HL-60 (cell line): ENCODE measurements at regions not wholly inside any gene's neighbourhood (a gene's known extent, or its start where the extent isn't known, plus 50 kb on each side); places are given as distances from the start of the nearest gene placed in this dataset.

Source experiments
- DNase-seq, 2 experiments: peaks; one replicate each; pipeline ENCODE4 v3.0.0-alpha.2; 2010 to 2020; ENCODE audit warnings: low read depth in 1 of 2, low spot score in 1 of 2
- H3K27ac ChIP-seq: fragments of 250-450 bp; sonication (Bioruptor Pico); replicated peaks from 2 replicates; pipeline ENCODE4 v1.5.1; 2020; ENCODE audit warnings: mild to moderate bottlenecking, moderate library complexity
- H3K27me3 ChIP-seq: fragments of 250-450 bp; sonication (Bioruptor Pico); 2 replicates; pipeline ENCODE4 v1.5.1; 2021; ENCODE audit warnings: mild to moderate bottlenecking, moderate library complexity; ENCODE audit not compliant: insufficient read depth, poor library complexity, severe bottlenecking
- H3K4me3 ChIP-seq: replicated peaks from 2 replicates; pipeline ENCODE4 v1.5.1; 2011; ENCODE audit warnings: mild to moderate bottlenecking, control low read depth, low read length; ENCODE audit not compliant: insufficient read depth
- GABPA ChIP-seq: IDR thresholded peaks from 2 replicates; pipeline ENCODE4 v1.6.1; 2012; ENCODE audit warnings: low read depth
- POLR2AphosphoS5 ChIP-seq: IDR thresholded peaks from 2 replicates; pipeline ENCODE4 v1.6.1; 2012; ENCODE audit warnings: low read depth
- SPI1 ChIP-seq: IDR thresholded peaks from 2 replicates; pipeline ENCODE4 v1.6.1; 2012; ENCODE audit warnings: low read depth, mild to moderate bottlenecking, borderline replicate concordance
- TF ChIP-seq, protein P1 (sequence below): IDR thresholded peaks from 2 replicates; pipeline ENCODE4 v1.6.1; 2012; ENCODE audit warnings: low read depth; ENCODE audit not compliant: insufficient replicate concordance
- TF ChIP-seq, protein P2 (sequence below): IDR thresholded peaks from one replicate; pipeline ENCODE4 v1.5.1; 2011; ENCODE audit warnings: low read length, control low read depth, inconsistent platforms; ENCODE audit not compliant: insufficient read depth

DNA sequence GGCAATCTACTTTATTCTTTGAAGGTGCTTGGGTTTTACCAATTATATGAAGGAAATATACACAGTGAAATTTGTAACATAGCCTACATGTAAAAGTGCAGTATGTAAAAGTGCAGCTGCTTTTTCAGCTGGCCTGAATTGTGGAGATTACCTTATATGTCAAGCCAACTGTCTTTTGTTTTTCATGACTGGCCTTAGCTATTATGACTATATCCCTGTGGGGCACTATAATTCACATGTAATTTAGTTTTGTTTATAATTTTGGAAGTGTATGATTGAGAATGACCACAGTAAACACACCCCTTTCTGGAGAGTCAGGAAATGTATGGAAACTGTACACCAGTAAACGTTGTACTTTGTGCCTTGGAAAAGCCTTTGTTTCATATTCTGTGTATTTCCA lies 435.0 kb upstream of the STXBP6 start:
- TF ChIP-seq SPI1 = no peak
- TF ChIP-seq, protein P1, sequence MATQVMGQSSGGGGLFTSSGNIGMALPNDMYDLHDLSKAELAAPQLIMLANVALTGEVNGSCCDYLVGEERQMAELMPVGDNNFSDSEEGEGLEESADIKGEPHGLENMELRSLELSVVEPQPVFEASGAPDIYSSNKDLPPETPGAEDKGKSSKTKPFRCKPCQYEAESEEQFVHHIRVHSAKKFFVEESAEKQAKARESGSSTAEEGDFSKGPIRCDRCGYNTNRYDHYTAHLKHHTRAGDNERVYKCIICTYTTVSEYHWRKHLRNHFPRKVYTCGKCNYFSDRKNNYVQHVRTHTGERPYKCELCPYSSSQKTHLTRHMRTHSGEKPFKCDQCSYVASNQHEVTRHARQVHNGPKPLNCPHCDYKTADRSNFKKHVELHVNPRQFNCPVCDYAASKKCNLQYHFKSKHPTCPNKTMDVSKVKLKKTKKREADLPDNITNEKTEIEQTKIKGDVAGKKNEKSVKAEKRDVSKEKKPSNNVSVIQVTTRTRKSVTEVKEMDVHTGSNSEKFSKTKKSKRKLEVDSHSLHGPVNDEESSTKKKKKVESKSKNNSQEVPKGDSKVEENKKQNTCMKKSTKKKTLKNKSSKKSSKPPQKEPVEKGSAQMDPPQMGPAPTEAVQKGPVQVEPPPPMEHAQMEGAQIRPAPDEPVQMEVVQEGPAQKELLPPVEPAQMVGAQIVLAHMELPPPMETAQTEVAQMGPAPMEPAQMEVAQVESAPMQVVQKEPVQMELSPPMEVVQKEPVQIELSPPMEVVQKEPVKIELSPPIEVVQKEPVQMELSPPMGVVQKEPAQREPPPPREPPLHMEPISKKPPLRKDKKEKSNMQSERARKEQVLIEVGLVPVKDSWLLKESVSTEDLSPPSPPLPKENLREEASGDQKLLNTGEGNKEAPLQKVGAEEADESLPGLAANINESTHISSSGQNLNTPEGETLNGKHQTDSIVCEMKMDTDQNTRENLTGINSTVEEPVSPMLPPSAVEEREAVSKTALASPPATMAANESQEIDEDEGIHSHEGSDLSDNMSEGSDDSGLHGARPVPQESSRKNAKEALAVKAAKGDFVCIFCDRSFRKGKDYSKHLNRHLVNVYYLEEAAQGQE = no peak
- no peak for TF ChIP-seq GABPA
- TF ChIP-seq, protein P2, sequence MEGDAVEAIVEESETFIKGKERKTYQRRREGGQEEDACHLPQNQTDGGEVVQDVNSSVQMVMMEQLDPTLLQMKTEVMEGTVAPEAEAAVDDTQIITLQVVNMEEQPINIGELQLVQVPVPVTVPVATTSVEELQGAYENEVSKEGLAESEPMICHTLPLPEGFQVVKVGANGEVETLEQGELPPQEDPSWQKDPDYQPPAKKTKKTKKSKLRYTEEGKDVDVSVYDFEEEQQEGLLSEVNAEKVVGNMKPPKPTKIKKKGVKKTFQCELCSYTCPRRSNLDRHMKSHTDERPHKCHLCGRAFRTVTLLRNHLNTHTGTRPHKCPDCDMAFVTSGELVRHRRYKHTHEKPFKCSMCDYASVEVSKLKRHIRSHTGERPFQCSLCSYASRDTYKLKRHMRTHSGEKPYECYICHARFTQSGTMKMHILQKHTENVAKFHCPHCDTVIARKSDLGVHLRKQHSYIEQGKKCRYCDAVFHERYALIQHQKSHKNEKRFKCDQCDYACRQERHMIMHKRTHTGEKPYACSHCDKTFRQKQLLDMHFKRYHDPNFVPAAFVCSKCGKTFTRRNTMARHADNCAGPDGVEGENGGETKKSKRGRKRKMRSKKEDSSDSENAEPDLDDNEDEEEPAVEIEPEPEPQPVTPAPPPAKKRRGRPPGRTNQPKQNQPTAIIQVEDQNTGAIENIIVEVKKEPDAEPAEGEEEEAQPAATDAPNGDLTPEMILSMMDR = no peak
- no peak for TF ChIP-seq POLR2AphosphoS5
- no peaks in the 10 kb centered on the region for H3K27me3 ChIP-seq
- H3K27ac ChIP-seq = no peak overlapping the region
- no peak overlapping the region for H3K4me3 ChIP-seq
- DNase-seq = no peak

DNA sequence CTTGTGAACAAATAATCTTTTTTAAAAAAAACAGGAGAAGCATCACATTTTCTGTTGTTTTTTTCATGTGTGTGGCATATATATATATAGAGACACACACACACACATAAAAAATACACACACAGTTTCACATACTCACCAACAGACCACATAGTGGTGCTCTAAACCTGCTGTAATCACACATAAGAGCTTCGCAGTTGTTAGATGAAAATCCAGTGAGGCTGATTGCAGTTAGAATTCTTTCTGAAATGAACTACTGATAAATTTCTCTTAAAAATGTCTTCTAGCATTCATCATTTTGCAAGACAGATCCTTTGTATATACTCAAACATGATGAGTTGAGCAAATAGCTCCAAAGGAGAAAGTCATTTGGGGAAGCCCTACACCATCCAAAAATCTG lies 434.3 kb upstream of the STXBP6 start:
- TF ChIP-seq POLR2AphosphoS5 (no peak), GABPA (no peak), SPI1 (no peak)
- TF ChIP-seq, protein P2 = no peak
- TF ChIP-seq, protein P1 = no peak
- no peak for DNase-seq
- Histone ChIP-seq H3K27me3 (no peaks in the 10 kb centered on the region), H3K27ac (no peak overlapping the region), H3K4me3 (no peak overlapping the region)

DNA sequence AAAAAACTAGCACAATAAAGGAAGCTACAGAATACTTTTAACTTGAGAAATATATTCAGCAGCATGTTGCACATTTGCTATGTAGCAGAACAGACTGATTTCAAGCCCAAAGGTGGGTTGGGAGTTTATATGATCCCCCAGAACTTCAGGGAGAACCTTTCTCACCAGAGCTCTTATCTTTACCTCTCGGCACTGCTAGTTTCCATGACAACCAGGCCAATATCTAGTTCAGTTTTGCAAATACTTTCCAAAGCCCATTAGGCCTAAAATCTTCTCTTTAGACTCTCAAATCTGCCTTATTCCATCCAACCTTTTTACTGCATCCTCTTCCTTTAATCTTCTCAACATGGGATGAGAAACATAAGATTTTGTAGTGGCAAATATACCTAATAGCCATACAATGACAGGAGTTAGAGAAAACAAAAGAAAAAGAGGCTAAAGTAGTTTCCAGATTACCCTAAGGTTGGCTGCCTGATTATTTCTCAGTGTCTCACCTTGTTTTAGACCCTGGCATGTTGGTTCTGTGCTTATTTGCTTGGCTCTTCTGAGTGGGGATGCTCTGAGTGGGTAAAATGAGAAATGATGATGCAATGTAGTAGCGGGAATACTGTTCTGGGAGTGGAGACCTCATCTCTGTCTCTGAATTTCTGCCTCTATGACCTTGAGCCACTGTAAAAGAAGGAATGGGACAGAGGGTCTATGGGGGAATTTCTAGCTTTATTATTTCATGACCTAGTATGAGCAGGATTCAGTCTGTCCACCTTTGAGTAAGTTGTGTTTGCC lies 427.6 kb upstream of the STXBP6 start:
- Histone ChIP-seq H3K27ac (no peak overlapping the region), H3K4me3 (no peak overlapping the region), H3K27me3 (no peaks in the 10 kb centered on the region)
- no peak for TF ChIP-seq SPI1
- TF ChIP-seq, protein P1 = no peak
- no peak for TF ChIP-seq GABPA
- TF ChIP-seq, protein P2 = no peak
- TF ChIP-seq POLR2AphosphoS5 = no peak
- no peak for DNase-seq
